ENCODE measurements at regions not wholly inside any gene's neighbourhood (a gene's known extent, or its start where the extent isn't known, plus 50 kb on each side); places are given as distances from the start of the nearest gene placed in this dataset.

- ATAC-seq (ENCODE audit: insufficient number of reproducible peaks, low FRiP score, low read depth) (no peak), DNase-seq (ENCODE audit: low spot score) (no peak)
- H3K9me3 ChIP-seq: no peaks in the 10 kb centered on the region
- H3K4me1 ChIP-seq (ENCODE audit: control insufficient read depth in 1 of 2, low read depth in 2 of 2): no peaks in the 10 kb centered on the region
- H3K36me3 ChIP-seq: no peaks in the 10 kb centered on the region
- no peak overlapping the region for H3K4me3 ChIP-seq
- no peak overlapping the region for H3K27ac ChIP-seq
- TF ChIP-seq, protein P1, sequence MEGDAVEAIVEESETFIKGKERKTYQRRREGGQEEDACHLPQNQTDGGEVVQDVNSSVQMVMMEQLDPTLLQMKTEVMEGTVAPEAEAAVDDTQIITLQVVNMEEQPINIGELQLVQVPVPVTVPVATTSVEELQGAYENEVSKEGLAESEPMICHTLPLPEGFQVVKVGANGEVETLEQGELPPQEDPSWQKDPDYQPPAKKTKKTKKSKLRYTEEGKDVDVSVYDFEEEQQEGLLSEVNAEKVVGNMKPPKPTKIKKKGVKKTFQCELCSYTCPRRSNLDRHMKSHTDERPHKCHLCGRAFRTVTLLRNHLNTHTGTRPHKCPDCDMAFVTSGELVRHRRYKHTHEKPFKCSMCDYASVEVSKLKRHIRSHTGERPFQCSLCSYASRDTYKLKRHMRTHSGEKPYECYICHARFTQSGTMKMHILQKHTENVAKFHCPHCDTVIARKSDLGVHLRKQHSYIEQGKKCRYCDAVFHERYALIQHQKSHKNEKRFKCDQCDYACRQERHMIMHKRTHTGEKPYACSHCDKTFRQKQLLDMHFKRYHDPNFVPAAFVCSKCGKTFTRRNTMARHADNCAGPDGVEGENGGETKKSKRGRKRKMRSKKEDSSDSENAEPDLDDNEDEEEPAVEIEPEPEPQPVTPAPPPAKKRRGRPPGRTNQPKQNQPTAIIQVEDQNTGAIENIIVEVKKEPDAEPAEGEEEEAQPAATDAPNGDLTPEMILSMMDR (IDR thresholded peaks at IDR 0.05): no peak
- no peaks in the 10 kb centered on the region for H3K27me3 ChIP-seq (replicated peaks; ENCODE audit: insufficient read depth)
Measured at GRCh38 chr10:107666214-107666613, 501.7 kb upstream of the SORCS1 start.

DNA sequence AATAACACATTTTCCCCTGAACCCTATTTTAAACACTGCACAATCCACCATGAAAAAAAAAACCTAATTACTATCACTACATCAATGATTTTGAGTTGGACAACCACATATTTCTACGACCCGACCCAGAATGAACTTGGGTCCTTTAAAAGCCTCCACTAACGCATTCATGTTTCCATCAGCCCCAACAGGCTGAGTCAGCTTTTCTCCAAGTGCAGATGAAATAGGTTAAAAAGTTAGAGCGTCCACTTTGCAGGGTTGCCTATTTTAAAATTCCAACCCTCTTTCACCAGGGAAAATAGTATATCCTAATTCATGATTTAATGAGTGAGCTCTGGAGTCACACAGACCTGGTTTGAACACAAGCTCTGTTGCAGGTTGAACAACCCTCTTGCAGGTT lies 501.0 kb upstream of the SORCS1 start:
- ATAC-seq (ENCODE audit: insufficient number of reproducible peaks, low FRiP score, low read depth) (no peak), DNase-seq (ENCODE audit: low spot score) (no peak)
- H3K36me3 ChIP-seq: no peaks in the 10 kb centered on the region
- no peaks in the 10 kb centered on the region for H3K4me1 ChIP-seq (ENCODE audit: control insufficient read depth in 1 of 2, low read depth in 2 of 2)
- H3K27ac ChIP-seq: no peak overlapping the region
- no peaks in the 10 kb centered on the region for H3K9me3 ChIP-seq
- H3K4me3 ChIP-seq: no peak overlapping the region
- no peaks in the 10 kb centered on the region for H3K27me3 ChIP-seq (replicated peaks; ENCODE audit: insufficient read depth)
- TF ChIP-seq, protein P1 (IDR thresholded peaks at IDR 0.05): no peak

DNA sequence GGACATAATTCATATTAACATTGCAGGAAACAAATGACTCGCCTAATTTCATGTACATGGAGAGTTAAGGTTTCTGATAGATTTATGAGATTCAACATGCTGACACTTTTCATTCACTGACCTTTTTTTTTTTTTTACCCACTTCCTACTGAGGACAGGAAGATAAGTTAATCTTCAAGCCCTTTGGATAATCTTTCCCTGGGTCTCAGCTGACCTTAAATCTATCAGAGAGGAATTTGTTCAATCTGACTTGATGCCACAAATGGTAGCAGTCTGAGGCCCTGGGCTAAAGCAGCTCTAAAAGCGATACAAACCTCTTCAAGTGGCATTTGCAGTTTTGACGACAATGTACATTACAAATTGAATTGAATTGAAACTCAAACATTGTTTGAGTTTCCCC lies 493.3 kb upstream of the SORCS1 start:
- no peaks in the 10 kb centered on the region for H3K9me3 ChIP-seq
- TF ChIP-seq, protein P1 (IDR thresholded peaks at IDR 0.05): no peak
- H3K27ac ChIP-seq: no peak overlapping the region
- no peaks in the 10 kb centered on the region for H3K4me1 ChIP-seq (ENCODE audit: control insufficient read depth in 1 of 2, low read depth in 2 of 2)
- H3K27me3 ChIP-seq (replicated peaks; ENCODE audit: insufficient read depth): no peaks in the 10 kb centered on the region
- no peak overlapping the region for H3K4me3 ChIP-seq
- no peaks in the 10 kb centered on the region for H3K36me3 ChIP-seq
- DNase-seq (ENCODE audit: low spot score) (no peak), ATAC-seq (ENCODE audit: insufficient number of reproducible peaks, low FRiP score, low read depth) (no peak)

- H3K27ac ChIP-seq: no peak overlapping the region
- TF ChIP-seq, protein P1 (IDR thresholded peaks at IDR 0.05): no peak
- H3K36me3 ChIP-seq: no peaks in the 10 kb centered on the region
- no peaks in the 10 kb centered on the region for H3K27me3 ChIP-seq (replicated peaks; ENCODE audit: insufficient read depth)
- no peak overlapping the region for H3K4me3 ChIP-seq
- H3K4me1 ChIP-seq (ENCODE audit: control insufficient read depth in 1 of 2, low read depth in 2 of 2): no peaks in the 10 kb centered on the region
- DNase-seq (ENCODE audit: low spot score): no peak
- no peak for ATAC-seq (ENCODE audit: insufficient number of reproducible peaks, low FRiP score, low read depth)
- H3K9me3 ChIP-seq: no peaks in the 10 kb centered on the region
Measured at GRCh38 chr10:107656932-107657331, 492.4 kb upstream of the SORCS1 start.

- Histone ChIP-seq H3K36me3 (no peaks in the 10 kb centered on the region), H3K4me1 (ENCODE audit: control insufficient read depth in 1 of 2, low read depth in 2 of 2) (no peaks in the 10 kb centered on the region), H3K27ac (no peak overlapping the region), H3K4me3 (peak overlapping the region; percentile 62), H3K27me3 (replicated peaks; ENCODE audit: insufficient read depth) (no peaks in the 10 kb centered on the region), H3K9me3 (no peaks in the 10 kb centered on the region)
- ATAC-seq (ENCODE audit: insufficient number of reproducible peaks, low FRiP score, low read depth): no peak
- TF ChIP-seq, protein P1 (IDR thresholded peaks at IDR 0.05): no peak
- no peak for DNase-seq (ENCODE audit: low spot score)
Measured at GRCh38 chr10:107653832-107654287, 489.4 kb upstream of the SORCS1 start.
